ENCODE measurements at regions not wholly inside any gene's neighbourhood (a gene's known extent, or its start where the extent isn't known, plus 50 kb on each side); places are given as distances from the start of the nearest gene placed in this dataset.

- no peak overlapping the region for H3K4me2 ChIP-seq (ENCODE audit: insufficient read depth in 1 of 2, low read depth in 2 of 2, low read length in 2 of 2)
- H3K27me3 ChIP-seq (replicated peaks in 1 of 4; ENCODE audit: control insufficient read depth in 3 of 4, extremely low read depth in 1 of 4, insufficient read depth in 3 of 4, low read length in 3 of 4), result no peaks in the 10 kb centered on the region
- FAIRE-seq (no peak), DNase-seq (ENCODE audit: low read depth in 1 of 2, low spot score in 2 of 2) (no peak)
- 91% methylated on average over 4 of the region's 4 CpGs; no CpG with 5 or more reads in 1 of the 2 experiments for WGBS, 2 experiments (ENCODE audit: extremely low coverage in 1 of 2, insufficient coverage in 1 of 2, insufficient read length in 1 of 2, insufficient replicate concordance in 2 of 2, low coverage in 1 of 2, low lambda C conversion rate in 2 of 2, missing lambda C conversion rate in 1 of 2)
- no peaks in the 10 kb centered on the region for H3K4me1 ChIP-seq (replicated peaks in 1 of 4; ENCODE audit: control insufficient read depth in 3 of 4, insufficient read depth in 4 of 4, low read length in 3 of 4)
- no peak overlapping the region for H4K8ac ChIP-seq (ENCODE audit: extremely low read depth, insufficient read depth, low read length)
- no peak overlapping the region for H3K23ac ChIP-seq (ENCODE audit: insufficient read length)
- no peaks in the 10 kb centered on the region for H3K79me1 ChIP-seq (ENCODE audit: low read depth, low read length)
- no peak overlapping the region for H2BK12ac ChIP-seq (ENCODE audit: low read depth, low read length)
- H3K9ac ChIP-seq (replicated peaks in 1 of 4; ENCODE audit: extremely low read depth in 1 of 4, low read depth in 3 of 4, low read length in 3 of 4), result no peak overlapping the region
- H2BK5ac ChIP-seq (ENCODE audit: low read depth, low read length), result no peak overlapping the region
- H3K14ac ChIP-seq (ENCODE audit: insufficient read length), result no peak overlapping the region
- H2BK120ac ChIP-seq (replicated peaks; ENCODE audit: low read depth, low read length), result no peak overlapping the region
- no peaks in the 10 kb centered on the region for H3K9me3 ChIP-seq (ENCODE audit: insufficient read depth in 2 of 2, low read depth in 1 of 2, low read length in 1 of 2)
- ChIA-PET CTCF (ENCODE audit: partially characterized antibody) (no interaction called here), POLR2A (ENCODE audit: partially characterized antibody) (no interaction called here)
- H3K79me2 ChIP-seq (ENCODE audit: control insufficient read depth in 1 of 2, insufficient read depth in 2 of 2, low read length in 2 of 2), result no peaks in the 10 kb centered on the region
- no peak for TF ChIP-seq ASH2L (IDR thresholded peaks at IDR 0.05; ENCODE audit: low read length)
- no peak for TF ChIP-seq TCF12 (IDR thresholded peaks at IDR 0.05; ENCODE audit: low read depth, low read length)
- TF ChIP-seq SIRT6 (IDR thresholded peaks at IDR 0.05; ENCODE audit: low read length), result no peak
- no peak for TF ChIP-seq GTF2F1 (IDR thresholded peaks at IDR 0.05; ENCODE audit: borderline replicate concordance, low read depth, low read length)
- no peak for TF ChIP-seq CHD1 (IDR thresholded peaks at IDR 0.05; ENCODE audit: low read depth, low read length)
- no peak for TF ChIP-seq SIX5 (IDR thresholded peaks at IDR 0.05; ENCODE audit: low read depth, low read length)
- TF ChIP-seq SAP30 (IDR thresholded peaks at IDR 0.05; ENCODE audit: insufficient read depth, insufficient replicate concordance, low read length), result no peak
- H3K18ac ChIP-seq (ENCODE audit: extremely low read depth, low read length), result no peak overlapping the region
- H3K4me3 ChIP-seq (ENCODE audit: extremely low read depth in 1 of 4, insufficient read depth in 2 of 4, low read depth in 3 of 4, low read length in 4 of 4), result no peak overlapping the region
- H2AFZ ChIP-seq (ENCODE audit: low read length), result no peak overlapping the region
- no peak overlapping the region for H3K27ac ChIP-seq (ENCODE audit: low read depth, low read length)
- H2AK5ac ChIP-seq (ENCODE audit: low read depth, low read length), result no peak overlapping the region
- no peaks in the 10 kb centered on the region; the same call in 1 of the 2 replicates for H3K23me2 ChIP-seq (ENCODE audit: low read depth, low read length)
- H2BK20ac ChIP-seq (ENCODE audit: low read length), result no peak overlapping the region
- no peaks in the 10 kb centered on the region for H4K20me1 ChIP-seq (replicated peaks in 1 of 2; ENCODE audit: control insufficient read depth in 1 of 2, insufficient read depth in 2 of 2, low read length in 2 of 2)
- H2BK15ac ChIP-seq (ENCODE audit: low read length), result no peak overlapping the region
- H4K91ac ChIP-seq (replicated peaks; ENCODE audit: insufficient read length, low read length), result no peak overlapping the region
- H3K56ac ChIP-seq (replicated peaks; ENCODE audit: insufficient read length, low read depth, low read length), result no peak overlapping the region
- no peak overlapping the region for H4K5ac ChIP-seq (ENCODE audit: insufficient read length, low read depth, low read length)
- H3K36me3 ChIP-seq (ENCODE audit: control insufficient read depth in 2 of 4, insufficient read depth in 4 of 4, low read length in 3 of 4), result no peaks in the 10 kb centered on the region
- H3K4ac ChIP-seq (replicated peaks; ENCODE audit: insufficient read length, low read depth, low read length), result no peak overlapping the region
Measured at GRCh38 chr3:117725314-117725713, 1015.7 kb downstream of the TUSC7 start.
